ENCODE measurements at regions not wholly inside any gene's neighbourhood (a gene's known extent, or its start where the extent isn't known, plus 50 kb on each side); places are given as distances from the start of the nearest gene placed in this dataset.

- TF ChIP-seq CTCF (IDR thresholded peaks at IDR 0.05; ENCODE audit: insufficient read depth, low read depth, low read length) (no peak), EZH2 (IDR thresholded peaks at IDR 0.05; ENCODE audit: insufficient read depth, low read length) (no peak)
Observed at GRCh38 chr1:199298825-199299224, 660.0 kb downstream of the PTPRC start.

All from astrocyte (in vitro differentiated cells and primary cell).